Right atrium auricular region (tissue), 2 donors: ENCODE measurements at regions not wholly inside any gene's neighbourhood (a gene's known extent, or its start where the extent isn't known, plus 50 kb on each side); places are given as distances from the start of the nearest gene placed in this dataset.

Experiments used
- DNase-seq: peaks from one replicate; pipeline ENCODE4 v3.0.0-alpha.2; 2019; ENCODE audit warnings: low spot score
- H3K27ac ChIP-seq, 2 donors: fragments of 200-600 bp; sonication (generic); 1 replicate in 1 of 2; 2 replicates in 1 of 2; pipeline ENCODE4 v1.5.1; 2016 to 2019
- H3K27me3 ChIP-seq, 2 donors: fragments of 200-600 bp; sonication (generic); one replicate each; pipeline versions ENCODE4 v1.5.1 to v1.6.0; 2017 to 2019
- H3K36me3 ChIP-seq: fragments of 200-600 bp; sonication (generic); one replicate; pipeline ENCODE4 v1.5.1; 2016
- H3K4me1 ChIP-seq, 2 donors: fragments of 200-600 bp; sonication (generic); one replicate each; pipeline versions ENCODE4 v1.5.1 to v1.6.0; 2017 to 2019
- H3K4me3 ChIP-seq, 2 donors: fragments of 200-600 bp; sonication (generic); 1 replicate in 1 of 2; 2 replicates in 1 of 2; pipeline ENCODE4 v1.5.1; 2017 to 2019; ENCODE audit warnings: mild to moderate bottlenecking in 1 of 2, moderate library complexity in 1 of 2
- H3K9me3 ChIP-seq, 2 donors: fragments of 200-600 bp; sonication (generic); one replicate each; pipeline ENCODE4 v1.5.1; 2019
- TF ChIP-seq, protein P1 (sequence below), 2 donors: fragments of 200-600 bp; sonication (generic); IDR thresholded peaks; one replicate each; pipeline ENCODE4 v1.5.1; 2019; ENCODE audit warnings: antibody characterized with exemption in 2 of 2

DNA sequence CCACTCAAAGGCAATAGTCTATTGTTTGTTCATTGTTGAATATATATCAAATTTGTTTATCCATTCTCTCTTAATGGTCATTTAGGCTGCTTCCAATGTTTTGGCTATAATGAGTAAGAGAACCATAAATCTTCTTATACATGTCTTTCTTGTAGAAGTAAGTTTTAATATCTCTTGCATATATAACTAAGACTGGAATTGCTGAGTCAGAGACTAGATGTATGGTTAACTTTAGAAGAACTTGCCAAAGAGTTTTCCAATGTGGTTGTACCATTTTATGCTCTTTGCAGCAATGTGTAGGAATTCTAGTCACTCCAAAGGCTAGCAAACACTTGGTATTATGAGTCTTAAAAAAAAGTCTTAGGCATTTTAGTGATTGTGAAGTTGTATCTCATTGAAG, 610.0 kb upstream of the GCFC2 start:
- H3K36me3 ChIP-seq: no peaks in the 10 kb centered on the region

DNA sequence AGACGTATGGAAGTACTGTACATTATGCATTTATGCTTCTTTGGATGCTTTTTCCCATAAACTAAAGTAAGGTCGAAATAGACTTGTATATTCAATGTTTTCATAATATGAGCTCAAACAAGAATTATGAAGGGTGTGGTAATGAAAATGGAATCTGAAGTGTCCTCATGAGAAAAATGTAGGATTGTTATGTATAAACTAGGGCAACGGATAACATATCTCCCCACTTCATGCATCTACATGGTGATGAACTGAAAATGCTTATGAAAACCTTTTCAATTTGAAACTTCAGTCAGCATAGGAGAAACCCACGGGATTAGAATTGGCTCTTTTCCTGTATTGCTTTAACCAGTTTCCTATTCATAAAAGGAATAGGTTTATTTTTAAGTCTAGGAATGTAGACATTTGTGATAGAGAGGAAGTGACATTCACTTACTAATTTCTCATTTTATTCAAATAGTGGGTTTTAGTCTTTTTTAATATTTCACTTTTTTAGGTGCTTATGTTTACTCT, 608.2 kb upstream of the GCFC2 start:
- Histone ChIP-seq H3K27ac (no peak overlapping the region), H3K36me3 (no peaks in the 10 kb centered on the region), H3K4me1 (no peaks in the 10 kb centered on the region), H3K9me3 (no peaks in the 10 kb centered on the region), H3K27me3 (no peaks in the 10 kb centered on the region), H3K4me3 (no peak overlapping the region)
- no peak for DNase-seq
- TF ChIP-seq, protein P1, sequence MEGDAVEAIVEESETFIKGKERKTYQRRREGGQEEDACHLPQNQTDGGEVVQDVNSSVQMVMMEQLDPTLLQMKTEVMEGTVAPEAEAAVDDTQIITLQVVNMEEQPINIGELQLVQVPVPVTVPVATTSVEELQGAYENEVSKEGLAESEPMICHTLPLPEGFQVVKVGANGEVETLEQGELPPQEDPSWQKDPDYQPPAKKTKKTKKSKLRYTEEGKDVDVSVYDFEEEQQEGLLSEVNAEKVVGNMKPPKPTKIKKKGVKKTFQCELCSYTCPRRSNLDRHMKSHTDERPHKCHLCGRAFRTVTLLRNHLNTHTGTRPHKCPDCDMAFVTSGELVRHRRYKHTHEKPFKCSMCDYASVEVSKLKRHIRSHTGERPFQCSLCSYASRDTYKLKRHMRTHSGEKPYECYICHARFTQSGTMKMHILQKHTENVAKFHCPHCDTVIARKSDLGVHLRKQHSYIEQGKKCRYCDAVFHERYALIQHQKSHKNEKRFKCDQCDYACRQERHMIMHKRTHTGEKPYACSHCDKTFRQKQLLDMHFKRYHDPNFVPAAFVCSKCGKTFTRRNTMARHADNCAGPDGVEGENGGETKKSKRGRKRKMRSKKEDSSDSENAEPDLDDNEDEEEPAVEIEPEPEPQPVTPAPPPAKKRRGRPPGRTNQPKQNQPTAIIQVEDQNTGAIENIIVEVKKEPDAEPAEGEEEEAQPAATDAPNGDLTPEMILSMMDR (IDR thresholded peaks at IDR 0.05): no peak

More for the DNA sequence above, 610.0 kb upstream of the GCFC2 start:
- TF ChIP-seq, protein P1 (IDR thresholded peaks at IDR 0.05): no peak
- no peak for DNase-seq
- Histone ChIP-seq H3K4me1 (no peaks in the 10 kb centered on the region), H3K4me3 (no peak overlapping the region), H3K9me3 (no peaks in the 10 kb centered on the region), H3K27ac (no peak overlapping the region), H3K27me3 (no peaks in the 10 kb centered on the region)

DNA sequence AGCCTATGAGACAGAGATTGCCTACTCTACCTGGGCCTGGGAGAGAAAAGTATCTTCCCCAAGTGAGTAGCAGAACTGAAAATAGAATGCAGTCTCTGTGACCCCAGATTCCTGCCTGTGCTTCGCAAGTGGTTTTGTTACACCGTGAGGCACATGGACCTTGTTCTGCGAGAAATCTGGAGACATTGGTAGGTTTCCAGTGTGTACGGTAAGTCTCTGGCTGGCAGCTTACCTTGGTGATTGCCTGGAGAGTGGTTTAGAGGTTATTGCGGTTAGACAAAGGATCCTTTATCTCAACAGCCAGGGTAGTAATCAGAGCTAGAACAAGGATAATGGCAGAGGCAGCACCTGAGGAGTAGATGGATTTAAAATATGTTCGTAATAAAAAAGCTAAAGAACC, 606.0 kb upstream of the GCFC2 start:
- TF ChIP-seq, protein P1 (IDR thresholded peaks at IDR 0.05): no peak
- no peak for DNase-seq
- Histone ChIP-seq H3K27ac (no peak overlapping the region), H3K27me3 (no peaks in the 10 kb centered on the region), H3K4me3 (no peak overlapping the region), H3K36me3 (no peaks in the 10 kb centered on the region), H3K4me1 (no peaks in the 10 kb centered on the region), H3K9me3 (no peaks in the 10 kb centered on the region)

DNA sequence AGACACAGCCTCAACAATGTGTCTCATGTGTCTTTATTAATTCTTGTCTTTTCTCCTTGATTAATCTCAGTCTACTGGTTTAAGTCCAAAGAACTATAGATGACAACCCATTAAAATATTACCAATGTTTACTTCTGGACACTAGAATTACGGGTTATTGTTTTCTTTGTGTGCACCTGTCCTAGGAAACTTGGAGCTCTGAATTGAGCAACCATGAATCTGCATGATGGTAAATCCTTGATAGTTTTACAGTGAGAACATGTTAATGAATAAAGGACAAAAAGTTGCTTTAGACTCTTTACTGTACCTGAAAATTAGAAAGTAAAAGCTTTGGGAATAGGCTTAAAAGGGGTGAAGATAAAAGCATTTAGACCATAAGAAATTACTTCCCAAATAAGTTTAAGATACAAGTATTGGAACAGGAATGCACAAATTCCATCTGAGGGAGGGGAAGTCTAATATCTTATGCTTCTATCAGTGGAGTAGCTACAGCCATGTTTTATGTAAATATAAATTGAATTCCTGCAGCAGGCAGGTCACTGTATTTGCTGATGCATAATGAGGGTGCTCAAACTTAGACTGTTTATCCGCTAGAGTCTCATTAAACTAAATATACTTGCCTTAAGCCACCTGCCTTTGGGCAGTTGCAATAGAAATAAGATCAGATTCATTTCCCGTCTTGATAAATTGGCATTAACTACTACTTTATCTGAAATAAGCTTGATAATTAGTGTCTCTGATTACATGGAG, 603.7 kb upstream of the GCFC2 start:
- Histone ChIP-seq H3K4me3 (no peak overlapping the region), H3K27ac (no peak overlapping the region), H3K9me3 (no peaks in the 10 kb centered on the region), H3K4me1 (no peaks in the 10 kb centered on the region), H3K36me3 (no peaks in the 10 kb centered on the region), H3K27me3 (no peaks in the 10 kb centered on the region)
- no peak for DNase-seq
- TF ChIP-seq, protein P1 (IDR thresholded peaks at IDR 0.05): no peak

DNA sequence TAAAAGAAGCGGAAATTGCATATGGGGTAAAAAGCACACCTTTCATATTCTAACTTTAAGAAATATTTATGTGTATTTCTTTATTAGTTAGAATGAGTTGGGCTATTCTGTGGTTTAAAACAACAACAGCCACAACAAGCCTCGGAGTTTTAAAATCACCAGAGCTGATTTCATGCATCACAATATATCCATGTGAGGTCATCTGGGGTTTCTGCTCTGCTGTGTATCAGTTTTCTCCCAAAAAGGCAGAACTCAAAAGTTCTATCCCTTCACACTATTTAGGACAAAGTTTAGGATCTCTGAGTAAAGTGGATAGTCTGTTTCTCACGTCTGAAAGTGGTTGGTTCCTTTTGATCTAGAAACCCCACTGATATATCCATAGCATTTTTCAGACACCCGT, 601.5 kb upstream of the GCFC2 start:
- DNase-seq: no peak
- Histone ChIP-seq H3K27me3 (no peaks in the 10 kb centered on the region), H3K4me3 (no peak overlapping the region), H3K9me3 (no peaks in the 10 kb centered on the region), H3K4me1 (no peaks in the 10 kb centered on the region), H3K27ac (no peak overlapping the region), H3K36me3 (no peaks in the 10 kb centered on the region)
- TF ChIP-seq, protein P1 (IDR thresholded peaks at IDR 0.05): no peak

DNA sequence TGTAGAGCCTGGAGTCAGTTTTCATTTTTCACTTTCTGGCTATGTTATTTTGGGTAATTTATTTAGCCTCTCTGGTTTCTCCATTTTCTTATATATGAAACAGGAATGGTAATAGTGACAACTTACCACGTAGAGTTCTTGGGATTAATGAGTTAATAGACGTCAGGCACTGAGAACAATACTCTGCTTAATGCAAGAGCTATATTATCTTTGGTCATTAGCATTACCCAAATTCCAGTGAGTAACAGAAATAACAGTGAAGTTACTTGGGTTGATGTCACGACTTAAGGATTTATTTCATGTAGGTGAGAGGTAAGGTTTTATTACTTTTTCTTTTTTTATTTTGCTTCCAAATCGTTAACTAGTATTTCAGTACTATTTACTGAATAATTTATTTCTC, 601.0 kb upstream of the GCFC2 start:
- Histone ChIP-seq H3K36me3 (no peaks in the 10 kb centered on the region), H3K9me3 (no peaks in the 10 kb centered on the region), H3K4me3 (no peak overlapping the region), H3K4me1 (no peaks in the 10 kb centered on the region), H3K27ac (no peak overlapping the region), H3K27me3 (no peaks in the 10 kb centered on the region)
- no peak for DNase-seq
- TF ChIP-seq, protein P1 (IDR thresholded peaks at IDR 0.05): no peak
